Lower leg skin (tissue), 4 donors: ENCODE measurements at regions not wholly inside any gene's neighbourhood (a gene's known extent, or its start where the extent isn't known, plus 50 kb on each side); places are given as distances from the start of the nearest gene placed in this dataset.

Experiments used
- DNase-seq, 2 donors: peaks; one replicate each; pipeline ENCODE4 v3.0.0-alpha.2; 2019; ENCODE audit warnings: low spot score in 2 of 2
- H3K4me3 ChIP-seq: fragments of 200-600 bp; sonication (generic); 2 replicates; pipeline ENCODE4 v1.5.1; 2017; ENCODE audit warnings: mild to moderate bottlenecking, low read depth; ENCODE audit not compliant: poor library complexity, severe bottlenecking
- POLR2A ChIP-seq, 2 donors: fragments of 450-650 bp; IDR thresholded peaks; one replicate each; pipeline ENCODE4 v1.6.1; 2016 to 2017; ENCODE audit warnings: antibody characterized with exemption in 2 of 2, mild to moderate bottlenecking in 1 of 2, moderate library complexity in 1 of 2
- WGBS, 2 donors: methylation state at CpG; one replicate each; pipeline ENCODE4 v1.1.5; 2018; 5-methylcytosine and 5-hydroxymethylcytosine counted together
- intact Hi-C: fragments of 100-400 bp; cut with DNase I; formaldehyde crosslinking; loops from one replicate; pipeline ENCODE4 v1.15.0; 2023; ENCODE audit warnings: low total_unique reads
- TF ChIP-seq, protein P1 (sequence below), 3 donors: fragments of 450-650 bp; IDR thresholded peaks; one replicate each; pipeline ENCODE4 v1.5.1; 2016; ENCODE audit warnings: antibody characterized with exemption in 3 of 3, mild to moderate bottlenecking in 3 of 3, moderate library complexity in 2 of 3

DNA sequence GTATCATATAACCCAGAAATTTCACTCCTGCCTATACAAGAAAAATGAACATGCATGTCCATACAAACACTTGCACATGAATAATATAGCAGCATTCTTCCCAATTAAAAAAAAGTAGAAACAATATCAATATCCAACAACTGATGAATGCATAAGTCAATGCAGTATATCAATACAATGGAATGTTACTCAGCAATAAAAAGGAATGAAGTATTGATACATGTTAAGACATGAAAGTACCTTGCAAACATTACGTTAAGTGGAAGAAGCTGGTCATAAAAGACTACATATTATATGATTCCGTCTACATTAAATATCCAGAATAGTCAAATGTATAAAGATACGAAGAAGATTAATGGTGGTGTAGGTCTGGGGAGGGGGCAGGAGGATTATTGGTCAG is 73.9 kb upstream of the DRD2 start:
- WGBS, 2 donors: 80 to 83% methylated on average over 3 of the region's 3 CpGs
- intact Hi-C loops: no loop called here
- H3K4me3 ChIP-seq: no peak overlapping the region
- no peak for DNase-seq
- no peak for TF ChIP-seq POLR2A (IDR thresholded peaks at IDR 0.05)
- TF ChIP-seq, protein P1, sequence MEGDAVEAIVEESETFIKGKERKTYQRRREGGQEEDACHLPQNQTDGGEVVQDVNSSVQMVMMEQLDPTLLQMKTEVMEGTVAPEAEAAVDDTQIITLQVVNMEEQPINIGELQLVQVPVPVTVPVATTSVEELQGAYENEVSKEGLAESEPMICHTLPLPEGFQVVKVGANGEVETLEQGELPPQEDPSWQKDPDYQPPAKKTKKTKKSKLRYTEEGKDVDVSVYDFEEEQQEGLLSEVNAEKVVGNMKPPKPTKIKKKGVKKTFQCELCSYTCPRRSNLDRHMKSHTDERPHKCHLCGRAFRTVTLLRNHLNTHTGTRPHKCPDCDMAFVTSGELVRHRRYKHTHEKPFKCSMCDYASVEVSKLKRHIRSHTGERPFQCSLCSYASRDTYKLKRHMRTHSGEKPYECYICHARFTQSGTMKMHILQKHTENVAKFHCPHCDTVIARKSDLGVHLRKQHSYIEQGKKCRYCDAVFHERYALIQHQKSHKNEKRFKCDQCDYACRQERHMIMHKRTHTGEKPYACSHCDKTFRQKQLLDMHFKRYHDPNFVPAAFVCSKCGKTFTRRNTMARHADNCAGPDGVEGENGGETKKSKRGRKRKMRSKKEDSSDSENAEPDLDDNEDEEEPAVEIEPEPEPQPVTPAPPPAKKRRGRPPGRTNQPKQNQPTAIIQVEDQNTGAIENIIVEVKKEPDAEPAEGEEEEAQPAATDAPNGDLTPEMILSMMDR (IDR thresholded peaks at IDR 0.05): no peak

DNA sequence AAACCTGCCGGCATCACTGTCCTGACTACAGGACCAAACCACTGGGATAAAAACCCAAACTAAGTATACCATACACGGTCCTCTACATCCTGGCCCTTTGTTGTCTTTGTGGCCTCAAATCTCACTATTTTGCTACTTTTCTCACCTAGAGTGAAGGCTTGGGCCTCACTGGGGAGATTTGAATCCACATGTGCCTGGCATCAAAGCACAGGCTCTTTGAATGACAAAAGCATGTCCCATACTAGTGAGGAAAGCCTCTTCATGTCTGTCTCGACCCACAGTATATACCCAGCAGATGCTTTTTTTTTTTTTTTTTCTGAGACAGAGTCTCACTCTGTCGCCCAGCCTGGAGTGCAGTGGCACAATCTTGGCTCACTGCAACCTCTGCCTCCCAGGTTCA is 72.5 kb upstream of the DRD2 start:
- no peak overlapping the region for H3K4me3 ChIP-seq
- no peak for TF ChIP-seq POLR2A (IDR thresholded peaks at IDR 0.05)
- TF ChIP-seq, protein P1 (IDR thresholded peaks at IDR 0.05): no peak
- WGBS, 2 donors: 60 to 72% methylated on average over 4 of the region's 4 CpGs
- intact Hi-C loops: no loop called here
- DNase-seq: no peak

DNA sequence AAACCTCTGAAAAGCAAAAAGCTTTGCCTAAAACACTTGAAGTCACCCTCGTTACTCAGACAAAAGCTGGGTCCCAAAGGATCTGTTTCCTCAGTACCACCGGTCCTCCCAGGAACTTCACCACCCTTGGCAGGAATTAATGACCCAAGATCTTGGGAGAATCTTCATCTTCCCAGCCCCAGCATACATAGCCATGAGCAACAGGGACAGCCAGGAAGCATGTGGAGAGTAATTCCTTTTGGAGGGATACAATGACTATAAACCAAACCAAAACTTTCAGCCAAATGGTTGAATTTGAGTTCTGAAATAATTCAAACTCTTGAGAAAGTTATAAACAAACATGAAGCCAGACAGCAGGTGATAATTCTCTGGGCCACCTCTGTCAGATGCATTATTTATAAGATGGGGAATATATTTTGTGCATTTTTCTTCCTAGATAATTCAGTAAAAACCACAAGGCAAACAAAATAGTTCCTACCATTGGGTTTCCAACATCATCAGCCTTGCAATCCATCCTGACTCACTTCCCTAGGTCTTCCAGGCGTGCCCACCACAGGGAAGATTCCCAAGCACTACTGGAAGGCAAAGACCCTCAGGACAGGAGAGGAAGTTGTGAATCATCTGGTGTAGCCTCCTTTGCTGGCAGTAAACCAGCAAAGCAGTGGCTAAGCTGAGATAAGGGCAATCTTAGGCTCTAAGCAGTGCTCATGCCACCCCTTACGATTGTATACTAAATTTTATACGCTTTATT is 71.7 kb upstream of the DRD2 start:
- H3K4me3 ChIP-seq: no peak overlapping the region
- intact Hi-C loops: no loop called here
- TF ChIP-seq POLR2A (IDR thresholded peaks at IDR 0.05): no peak
- TF ChIP-seq, protein P1 (IDR thresholded peaks at IDR 0.05): no peak
- DNase-seq: no peak
- whole genome bisulfite sequencing, 2 donors: 63 to 87% methylated on average over 5 of the region's 5 CpGs

DNA sequence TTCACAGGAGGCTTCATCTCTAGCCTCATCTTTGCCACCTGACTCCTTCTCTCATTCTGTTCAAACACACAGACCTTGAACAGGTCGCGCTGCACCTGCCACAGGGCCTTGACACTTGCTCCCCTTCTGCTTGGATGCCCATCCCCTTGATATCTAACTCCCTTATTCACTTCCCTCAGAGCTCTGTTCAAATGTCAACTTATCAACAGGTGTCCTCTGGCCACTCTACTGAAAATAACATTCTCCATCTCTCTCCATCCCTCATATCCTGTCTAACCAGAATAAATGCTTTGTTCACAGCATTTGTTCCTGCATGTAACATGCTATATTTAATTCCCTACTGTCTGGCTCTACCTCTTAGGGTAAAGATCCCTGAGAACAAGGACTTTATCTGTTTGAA is 67.2 kb upstream of the DRD2 start:
- WGBS, 2 donors: 94 to 96% methylated on average over 2 of the region's 2 CpGs
- H3K4me3 ChIP-seq: no peak overlapping the region
- intact Hi-C loops: no loop called here
- TF ChIP-seq POLR2A (IDR thresholded peaks at IDR 0.05): no peak
- TF ChIP-seq, protein P1 (IDR thresholded peaks at IDR 0.05): no peak
- no peak for DNase-seq

- WGBS, 2 donors: 83 to 84% methylated on average over 8 of the region's 8 CpGs
- no peak for TF ChIP-seq POLR2A (IDR thresholded peaks at IDR 0.05)
- TF ChIP-seq, protein P1 (IDR thresholded peaks at IDR 0.05): no peak
- DNase-seq: no peak
- intact Hi-C loops: no loop called here
- H3K4me3 ChIP-seq: no peak overlapping the region
Observed at GRCh38 chr11:113540416-113541330, 65.5 kb upstream of the DRD2 start.
